Hepatocyte (in vitro differentiated cells): ENCODE measurements at regions not wholly inside any gene's neighbourhood (a gene's known extent, or its start where the extent isn't known, plus 50 kb on each side); places are given as distances from the start of the nearest gene placed in this dataset.

ENCODE experiments used
- DNase-seq: peaks from one replicate; pipeline ENCODE4 v3.0.0-alpha.2; 2016; ENCODE audit warnings: low spot score
- H2AFZ ChIP-seq: fragments of 200-600 bp; sonication (generic); 2 replicates; pipeline ENCODE4 v1.6.0; 2016; ENCODE audit warnings: antibody characterized with exemption, mild to moderate bottlenecking
- H3K27ac ChIP-seq: fragments of 200-600 bp; sonication (generic); 2 replicates; pipeline ENCODE4 v1.5.1; 2016; ENCODE audit warnings: mild to moderate bottlenecking
- H3K27me3 ChIP-seq: fragments of 200-600 bp; sonication (generic); 2 replicates; pipeline ENCODE4 v1.6.1; 2016
- H3K36me3 ChIP-seq: fragments of 200-600 bp; sonication (generic); replicated peaks from 2 replicates; pipeline ENCODE4 v1.5.1; 2016; ENCODE audit warnings: low read depth; ENCODE audit not compliant: insufficient read depth
- H3K4me1 ChIP-seq: fragments of 200-600 bp; sonication (generic); 2 replicates; pipeline ENCODE4 v1.5.1; 2016; ENCODE audit warnings: mild to moderate bottlenecking, moderate library complexity; ENCODE audit not compliant: insufficient read depth
- H3K4me2 ChIP-seq: fragments of 200-600 bp; sonication (generic); 2 replicates; pipeline ENCODE4 v1.6.0; 2016
- H3K4me3 ChIP-seq: fragments of 200-600 bp; sonication (generic); 2 replicates; pipeline ENCODE4 v1.5.1; 2016; ENCODE audit warnings: mild to moderate bottlenecking
- H3K79me2 ChIP-seq: fragments of 200-600 bp; sonication (generic); 2 replicates; pipeline ENCODE4 v1.6.0; 2017; ENCODE audit warnings: mild to moderate bottlenecking
- H3K9me2 ChIP-seq: fragments of 200-600 bp; sonication (generic); replicated peaks from 2 replicates; pipeline ENCODE4 v1.6.0; 2017; ENCODE audit warnings: mild to moderate bottlenecking; ENCODE audit not compliant: insufficient read depth
- H3K9me3 ChIP-seq: fragments of 200-600 bp; sonication (generic); 2 replicates; pipeline ENCODE4 v1.5.1; 2016; ENCODE audit warnings: low read depth, mild to moderate bottlenecking
- H4K20me1 ChIP-seq: fragments of 200-600 bp; sonication (generic); 2 replicates; pipeline ENCODE4 v1.6.0; 2016; ENCODE audit warnings: mild to moderate bottlenecking; ENCODE audit not compliant: insufficient read depth, poor library complexity, severe bottlenecking
- EZH2 ChIP-seq: fragments of 200-600 bp; sonication (generic); IDR thresholded peaks from 2 replicates; pipeline ENCODE4 v1.6.1; 2016; ENCODE audit warnings: antibody characterized with exemption, mild to moderate bottlenecking, borderline replicate concordance
- EZH2phosphoT487 ChIP-seq: fragments of 200-600 bp; sonication (generic); IDR thresholded peaks from one replicate; pipeline ENCODE4 v1.6.1; 2018; ENCODE audit warnings: antibody characterized with exemption, mild to moderate bottlenecking, low read depth, moderate library complexity; ENCODE audit not compliant: unreplicated experiment, severe bottlenecking
- WGBS: methylation state at CpG from one replicate; pipeline ENCODE4 v1.1.6; 2016; ENCODE audit warnings: low lambda C conversion rate; ENCODE audit errors: missing lambda C conversion rate; 5-methylcytosine and 5-hydroxymethylcytosine counted together
- TF ChIP-seq, protein P1 (sequence below): fragments of 200-600 bp; sonication (generic); IDR thresholded peaks from 2 replicates; pipeline ENCODE4 v1.5.1; 2016; ENCODE audit warnings: antibody characterized with exemption, mild to moderate bottlenecking; ENCODE audit not compliant: poor library complexity

DNA sequence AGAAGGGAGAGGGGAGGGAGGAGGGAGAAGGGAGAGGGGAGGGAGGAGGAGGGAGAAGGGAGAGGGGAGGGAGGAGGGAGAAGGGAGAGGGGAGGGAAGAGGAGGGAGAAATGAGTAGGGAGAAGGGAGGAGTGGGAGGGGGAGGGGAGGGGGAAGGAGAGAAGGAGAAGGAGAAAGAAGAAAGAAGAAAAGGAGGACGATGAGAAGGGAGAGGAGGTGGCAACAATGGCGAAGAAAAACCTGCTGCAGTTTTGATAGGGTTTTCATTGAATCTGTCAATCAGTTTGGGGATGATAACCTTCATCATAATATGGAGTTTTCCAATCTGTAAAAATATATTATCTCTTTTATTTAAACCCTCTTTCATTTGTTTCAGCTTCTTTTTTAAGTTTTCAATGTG, 185.2 kb downstream of the ADAM29 start:
- no peaks in the 10 kb centered on the region for H4K20me1 ChIP-seq
- H3K4me3 ChIP-seq, result no peak overlapping the region
- 79% methylated on average over 2 of the region's 2 CpGs for WGBS
- no peaks in the 10 kb centered on the region for H3K27me3 ChIP-seq
- no peaks in the 10 kb centered on the region for H3K36me3 ChIP-seq
- H3K27ac ChIP-seq, result no peak overlapping the region
- no peak overlapping the region for H2AFZ ChIP-seq
- no peaks in the 10 kb centered on the region for H3K9me2 ChIP-seq
- TF ChIP-seq EZH2 (no peak), EZH2phosphoT487 (no peak)
- TF ChIP-seq, protein P1, sequence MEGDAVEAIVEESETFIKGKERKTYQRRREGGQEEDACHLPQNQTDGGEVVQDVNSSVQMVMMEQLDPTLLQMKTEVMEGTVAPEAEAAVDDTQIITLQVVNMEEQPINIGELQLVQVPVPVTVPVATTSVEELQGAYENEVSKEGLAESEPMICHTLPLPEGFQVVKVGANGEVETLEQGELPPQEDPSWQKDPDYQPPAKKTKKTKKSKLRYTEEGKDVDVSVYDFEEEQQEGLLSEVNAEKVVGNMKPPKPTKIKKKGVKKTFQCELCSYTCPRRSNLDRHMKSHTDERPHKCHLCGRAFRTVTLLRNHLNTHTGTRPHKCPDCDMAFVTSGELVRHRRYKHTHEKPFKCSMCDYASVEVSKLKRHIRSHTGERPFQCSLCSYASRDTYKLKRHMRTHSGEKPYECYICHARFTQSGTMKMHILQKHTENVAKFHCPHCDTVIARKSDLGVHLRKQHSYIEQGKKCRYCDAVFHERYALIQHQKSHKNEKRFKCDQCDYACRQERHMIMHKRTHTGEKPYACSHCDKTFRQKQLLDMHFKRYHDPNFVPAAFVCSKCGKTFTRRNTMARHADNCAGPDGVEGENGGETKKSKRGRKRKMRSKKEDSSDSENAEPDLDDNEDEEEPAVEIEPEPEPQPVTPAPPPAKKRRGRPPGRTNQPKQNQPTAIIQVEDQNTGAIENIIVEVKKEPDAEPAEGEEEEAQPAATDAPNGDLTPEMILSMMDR, result no peak
- no peaks in the 10 kb centered on the region for H3K79me2 ChIP-seq
- no peaks in the 10 kb centered on the region for H3K4me1 ChIP-seq
- no peak overlapping the region for H3K4me2 ChIP-seq
- H3K9me3 ChIP-seq, result no peaks in the 10 kb centered on the region
- no peak for DNase-seq

DNA sequence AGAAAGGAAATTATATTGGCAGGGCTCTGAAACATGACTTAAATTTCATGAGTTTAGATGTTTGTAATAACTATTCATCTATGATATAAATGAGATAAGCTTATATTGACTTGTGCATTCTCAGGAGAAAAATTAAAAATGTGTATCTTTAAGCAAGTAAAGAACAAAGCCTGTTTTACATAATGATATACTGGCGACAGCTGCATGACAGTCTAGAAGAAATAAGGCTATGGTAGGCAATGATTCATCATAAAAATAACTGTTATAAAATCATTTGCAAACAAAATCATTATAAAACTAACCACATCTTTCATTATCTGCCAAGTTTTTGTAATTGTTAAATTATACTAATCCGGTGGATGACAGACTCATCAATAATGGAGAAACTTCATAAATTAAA, 188.1 kb downstream of the ADAM29 start:
- Histone ChIP-seq H3K4me1 (no peaks in the 10 kb centered on the region), H3K27ac (no peak overlapping the region), H3K4me2 (no peak overlapping the region), H3K4me3 (no peak overlapping the region), H3K9me3 (no peaks in the 10 kb centered on the region), H4K20me1 (no peaks in the 10 kb centered on the region), H3K79me2 (no peaks in the 10 kb centered on the region), H3K9me2 (no peaks in the 10 kb centered on the region), H3K27me3 (no peaks in the 10 kb centered on the region), H3K36me3 (no peaks in the 10 kb centered on the region), H2AFZ (no peak overlapping the region)
- 88% methylated on average over 2 of the region's 2 CpGs for WGBS
- no peak for DNase-seq
- TF ChIP-seq EZH2 (no peak), EZH2phosphoT487 (no peak)
- TF ChIP-seq, protein P1, result no peak

DNA sequence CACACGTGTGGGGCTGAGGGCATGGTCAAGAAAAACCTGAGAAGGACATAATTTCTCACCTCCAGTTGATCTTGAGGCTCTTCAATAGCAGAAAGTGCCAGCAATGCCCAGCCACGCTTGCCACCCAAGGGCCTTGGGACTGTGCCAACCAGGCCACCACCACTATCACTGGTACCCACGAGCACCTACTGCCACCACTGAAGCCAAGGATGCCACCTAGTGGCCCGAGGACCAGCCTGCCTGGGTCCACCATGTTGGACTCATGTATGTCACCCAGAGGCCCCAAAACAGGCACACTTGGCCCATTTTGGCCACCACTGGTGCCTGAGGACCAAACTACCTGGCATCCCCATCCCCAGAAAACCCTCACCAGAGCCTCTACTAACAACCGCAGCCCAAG, 191.8 kb downstream of the ADAM29 start:
- H3K79me2 ChIP-seq, result no peaks in the 10 kb centered on the region
- WGBS, result 81% methylated on average over 5 of the region's 5 CpGs
- H3K36me3 ChIP-seq, result no peaks in the 10 kb centered on the region
- no peaks in the 10 kb centered on the region for H4K20me1 ChIP-seq
- no peaks in the 10 kb centered on the region for H3K9me2 ChIP-seq
- no peaks in the 10 kb centered on the region for H3K27me3 ChIP-seq
- TF ChIP-seq, protein P1, result no peak
- TF ChIP-seq EZH2phosphoT487, result no peak
- no peak for TF ChIP-seq EZH2
- no peak for DNase-seq
- no peak overlapping the region for H3K4me3 ChIP-seq
- H3K4me2 ChIP-seq, result no peak overlapping the region
- no peaks in the 10 kb centered on the region for H3K9me3 ChIP-seq
- no peaks in the 10 kb centered on the region for H3K4me1 ChIP-seq
- H2AFZ ChIP-seq, result no peak overlapping the region
- H3K27ac ChIP-seq, result no peak overlapping the region
